ENCODE measurements at regions not wholly inside any gene's neighbourhood (a gene's known extent, or its start where the extent isn't known, plus 50 kb on each side); places are given as distances from the start of the nearest gene placed in this dataset.

DNA sequence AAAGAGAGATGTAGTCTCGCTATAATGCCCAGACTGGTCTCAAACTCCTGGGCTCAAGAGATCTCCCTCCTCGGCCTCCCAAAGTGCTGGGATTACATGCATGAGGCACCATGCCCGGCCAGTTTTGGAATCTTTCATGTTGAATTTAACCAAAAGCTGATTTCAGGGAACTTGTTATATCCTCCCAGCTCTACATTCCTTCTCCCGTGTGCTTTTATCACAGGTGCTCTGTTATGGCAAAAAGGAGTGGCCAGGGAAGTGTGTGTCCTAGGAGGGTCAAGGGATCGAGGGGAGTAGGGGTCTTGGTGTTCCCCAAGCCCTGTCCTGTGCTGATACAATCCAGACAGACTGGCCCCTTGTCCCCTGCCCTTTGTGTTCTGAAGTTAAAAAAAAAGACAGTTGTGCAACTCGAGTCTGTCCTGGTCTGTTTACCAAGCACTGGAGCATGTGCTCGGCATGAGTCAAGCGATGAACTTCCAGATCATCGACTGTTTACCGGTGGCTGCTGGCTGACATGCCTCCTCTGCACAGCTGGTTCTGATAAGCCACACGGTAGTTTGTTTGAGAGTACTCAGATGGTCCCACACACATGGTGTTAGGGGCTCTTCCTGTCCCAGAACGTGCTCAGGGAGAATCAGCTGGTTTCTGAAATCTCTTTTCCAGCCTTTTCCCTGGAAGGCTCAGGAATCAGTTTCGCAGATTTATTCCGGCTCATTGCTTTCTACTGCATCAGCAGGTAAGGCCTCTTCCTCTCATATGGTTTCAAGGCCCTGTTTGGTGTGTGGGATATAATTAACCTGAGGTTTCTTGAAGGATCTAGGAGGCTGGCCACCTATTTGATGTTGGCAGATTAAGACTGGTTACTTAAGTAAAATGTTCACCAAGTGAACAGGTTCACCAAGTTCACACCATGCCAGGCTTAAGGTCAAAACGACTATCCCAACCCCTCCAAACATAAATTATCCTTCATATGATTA, 52.6 kb upstream of the NAA20 start:
- peaks cover 17% of the 10 kb centered on the region for H3K4me1 Mint-ChIP-seq
- H3K27ac Mint-ChIP-seq, result no peak overlapping the region
- DNase-seq, result no peak
- no peaks in the 10 kb centered on the region for H3K36me3 Mint-ChIP-seq
- H3K9me3 Mint-ChIP-seq, result no peaks in the 10 kb centered on the region
- no peak overlapping the region for H3K4me3 Mint-ChIP-seq
- no peaks in the 10 kb centered on the region for H3K27me3 Mint-ChIP-seq
- CTCF ChIA-PET, result no interaction called here

GRCh38 chr20:19966840-19967239, 50.3 kb upstream of the NAA20 start:
- DNase-seq, result no peak
- Mint-ChIP-seq H3K36me3 (no peaks in the 10 kb centered on the region), H3K27ac (no peak overlapping the region), H3K4me3 (no peak overlapping the region), H3K27me3 (no peaks in the 10 kb centered on the region), H3K4me1 (peaks cover 17% of the 10 kb centered on the region), H3K9me3 (no peaks in the 10 kb centered on the region)
- CTCF ChIA-PET, result no interaction called here

Measured in activated naive CD4-positive, alpha-beta T cell treated with anti-CD3 and anti-CD28 coated beads, Interleukin-2, amount 10 ng/mL, durations not matched to agents 7 days and 5 days (primary cell).